DMS 273 (cell line): ENCODE measurements at regions not wholly inside any gene's neighbourhood (a gene's known extent, or its start where the extent isn't known, plus 50 kb on each side); places are given as distances from the start of the nearest gene placed in this dataset.
"Not testable (repeated sequence)": the region's sequence is repeated elsewhere in the genome, so short reads cannot be mapped to it uniquely, and the experiment has no call there.

Experiments used
- DNase-seq: peaks from one replicate; lab custom pipeline; 2025; ENCODE audit not compliant: unreplicated experiment; lab: John Stamatoyannopoulos, UW

GRCh38 chr7:13262929-13263530, 575.6 kb downstream of the ARL4A start:
- peak; percentile 76 for DNase-seq

- DNase-seq: no peak
Observed at GRCh38 chr7:13265271-13265670, 577.8 kb downstream of the ARL4A start.

GRCh38 chr7:13274205-13274604, 586.8 kb downstream of the ARL4A start:
- DNase-seq: not testable (repeated sequence)

GRCh38 chr7:13276977-13277376, 589.5 kb downstream of the ARL4A start:
- DNase-seq: peak; percentile 36

- DNase-seq: no peak
Observed at GRCh38 chr7:13278020-13278419, 590.6 kb downstream of the ARL4A start.

GRCh38 chr7:13279854-13280435, 592.5 kb downstream of the ARL4A start:
- peak; percentile 85 for DNase-seq

GRCh38 chr7:13282377-13282980, 595.0 kb downstream of the ARL4A start:
- peak; percentile 77 for DNase-seq

GRCh38 chr7:13286916-13287315, 599.5 kb downstream of the ARL4A start:
- DNase-seq: no peak

GRCh38 chr7:13288516-13288915, 601.1 kb downstream of the ARL4A start:
- DNase-seq: no peak

- no peak for DNase-seq
Observed at GRCh38 chr7:13290975-13291374, 603.5 kb downstream of the ARL4A start.

GRCh38 chr7:13293264-13294002, 606.0 kb downstream of the ARL4A start:
- peak; percentile 17 for DNase-seq

GRCh38 chr7:13307040-13307439, 619.6 kb downstream of the ARL4A start:
- DNase-seq: peak; percentile 32

GRCh38 chr7:13308423-13308822, 621.0 kb downstream of the ARL4A start:
- DNase-seq: no peak

GRCh38 chr7:13309535-13309934, 622.1 kb downstream of the ARL4A start:
- no peak for DNase-seq

GRCh38 chr7:13312307-13312706, 624.9 kb downstream of the ARL4A start:
- DNase-seq: peak; percentile 68

GRCh38 chr7:13320333-13320732, 632.9 kb downstream of the ARL4A start:
- DNase-seq: no peak

GRCh38 chr7:13321316-13321715, 633.9 kb downstream of the ARL4A start:
- DNase-seq: no peak

GRCh38 chr7:13322126-13322525, 634.7 kb downstream of the ARL4A start:
- no peak for DNase-seq

- DNase-seq: no peak
Observed at GRCh38 chr7:13327669-13328068, 640.2 kb downstream of the ARL4A start.

GRCh38 chr7:13333371-13333770, 645.9 kb downstream of the ARL4A start:
- DNase-seq: no peak

- no peak for DNase-seq
Observed at GRCh38 chr7:13336227-13336626, 648.8 kb downstream of the ARL4A start.

GRCh38 chr7:13352677-13353076, 636.8 kb downstream of the ETV1 start:
- DNase-seq: no peak
